ENCODE measurements at regions not wholly inside any gene's neighbourhood (a gene's known extent, or its start where the extent isn't known, plus 50 kb on each side); places are given as distances from the start of the nearest gene placed in this dataset.

- TF ChIP-seq ZNF496 (CRISPR knock-in tag; IDR thresholded peaks at IDR 0.05; ENCODE audit: insufficient replicate concordance): no peak
- TF ChIP-seq CCAR2 (optimal IDR thresholded peaks at IDR 0.05; ENCODE audit: low read depth, low read length): no peak
- TF ChIP-seq ZBTB39 (CRISPR knock-in tag; IDR thresholded peaks at IDR 0.05): 0 out of 2 replicates have a peak, but pooled peaks have one; percentile 16
- no peak; the same call in 1 of the 2 replicates for TF ChIP-seq ZNF460 (CRISPR knock-in tag; IDR thresholded peaks at IDR 0.05; ENCODE audit: borderline replicate concordance)
- TF ChIP-seq ZNF367 (CRISPR knock-in tag; IDR thresholded peaks at IDR 0.05; ENCODE audit: borderline replicate concordance): no peak
- no peak for TF ChIP-seq SRY (CRISPR knock-in tag; IDR thresholded peaks at IDR 0.05)
- TF ChIP-seq TOPORS (CRISPR knock-in tag; IDR thresholded peaks at IDR 0.05): no peak
- TF ChIP-seq ZNF607 (CRISPR knock-in tag; IDR thresholded peaks at IDR 0.05; ENCODE audit: borderline replicate concordance): no peak
- TF ChIP-seq BCLAF1 (IDR thresholded peaks at IDR 0.05): no peak
- TF ChIP-seq ZBTB7B (CRISPR knock-in tag; IDR thresholded peaks at IDR 0.05): peak; percentile 85
- no peak for TF ChIP-seq BRCA1 (CRISPR knock-in tag; IDR thresholded peaks at IDR 0.05)
- TF ChIP-seq RBAK (CRISPR knock-in tag; IDR thresholded peaks at IDR 0.05): peak; percentile 59; the same call in 1 of the 2 replicates
- no peak for TF ChIP-seq RFXANK (CRISPR knock-in tag; IDR thresholded peaks at IDR 0.05)
- TF ChIP-seq ZNF615 (CRISPR knock-in tag; IDR thresholded peaks at IDR 0.05; ENCODE audit: borderline replicate concordance): no peak
- TF ChIP-seq SIX4 (CRISPR knock-in tag; IDR thresholded peaks at IDR 0.05): peak; percentile 85
- TF ChIP-seq HOXA7 (CRISPR knock-in tag; IDR thresholded peaks at IDR 0.05): no peak
- TF ChIP-seq, protein P1, sequence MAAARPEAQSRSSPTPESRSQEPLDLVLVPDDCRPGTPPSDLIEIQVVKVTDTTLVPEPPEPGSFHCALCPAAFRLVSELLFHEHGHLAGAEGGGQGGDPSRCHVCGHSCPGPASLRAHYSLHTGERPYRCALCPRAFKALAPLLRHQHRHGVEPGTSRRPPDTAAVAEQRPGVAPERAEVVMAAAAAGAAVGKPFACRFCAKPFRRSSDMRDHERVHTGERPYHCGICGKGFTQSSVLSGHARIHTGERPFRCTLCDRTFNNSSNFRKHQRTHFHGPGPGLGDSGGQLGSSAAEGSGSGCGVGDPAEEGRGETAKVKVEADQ (CRISPR knock-in tag; IDR thresholded peaks at IDR 0.05; ENCODE audit: borderline replicate concordance): peak; percentile 98
- peak; percentile 97 for TF ChIP-seq TARDBP (CRISPR knock-in tag; IDR thresholded peaks at IDR 0.05)
- TF ChIP-seq ZNF552 (CRISPR knock-in tag; IDR thresholded peaks at IDR 0.05; ENCODE audit: borderline replicate concordance): no peak
- TF ChIP-seq ONECUT2 (CRISPR knock-in tag; IDR thresholded peaks at IDR 0.05): no peak
- peak; percentile 93 for TF ChIP-seq HDAC1 (CRISPR knock-in tag; IDR thresholded peaks at IDR 0.05)
- TF ChIP-seq, protein P2, sequence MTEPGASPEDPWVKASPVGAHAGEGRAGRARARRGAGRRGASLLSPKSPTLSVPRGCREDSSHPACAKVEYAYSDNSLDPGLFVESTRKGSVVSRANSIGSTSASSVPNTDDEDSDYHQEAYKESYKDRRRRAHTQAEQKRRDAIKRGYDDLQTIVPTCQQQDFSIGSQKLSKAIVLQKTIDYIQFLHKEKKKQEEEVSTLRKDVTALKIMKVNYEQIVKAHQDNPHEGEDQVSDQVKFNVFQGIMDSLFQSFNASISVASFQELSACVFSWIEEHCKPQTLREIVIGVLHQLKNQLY (CRISPR knock-in tag; IDR thresholded peaks at IDR 0.05): peak; percentile 59; the same call in 1 of the 2 replicates
- no peak for TF ChIP-seq PAF1 (CRISPR knock-in tag; IDR thresholded peaks at IDR 0.05)
- no peak for TF ChIP-seq ATF7 (IDR thresholded peaks at IDR 0.05)
- peak; percentile 32; the same call in 1 of the 2 replicates for TF ChIP-seq ATF7 (CRISPR knock-in tag; IDR thresholded peaks at IDR 0.05)
These were observed 184.2 kb downstream of the BLID start (continued) for GRCh38 chr11:121931748-121932352.

Measured in HepG2 (cell line).